A673 (cell line): ENCODE measurements at regions not wholly inside any gene's neighbourhood (a gene's known extent, or its start where the extent isn't known, plus 50 kb on each side); places are given as distances from the start of the nearest gene placed in this dataset.

Experiments used
- CTCF ChIP-seq: fragments of 300-800, 200-600 bp; sonication (generic); conservative IDR thresholded peaks from 2 replicates; pipeline ENCODE4 v1.5.1; 2017; ENCODE audit warnings: low read depth, mild to moderate bottlenecking, antibody characterized with exemption, low read length, moderate library complexity, mixed read lengths
- EZH2 ChIP-seq: fragments of 200-600 bp; sonication (generic); IDR thresholded peaks from 2 replicates; pipeline ENCODE4 v1.6.1; 2017; ENCODE audit warnings: borderline replicate concordance, low read depth, mild to moderate bottlenecking, mixed read lengths, antibody characterized with exemption, low read length; ENCODE audit not compliant: poor library complexity, severe bottlenecking

GRCh38 chr5:32850817-32851496 is 139.8 kb downstream of the NPR3 start:
- TF ChIP-seq CTCF (no peak), EZH2 (no peak)
